RWPE2 (cell line): ENCODE measurements at regions not wholly inside any gene's neighbourhood (a gene's known extent, or its start where the extent isn't known, plus 50 kb on each side); places are given as distances from the start of the nearest gene placed in this dataset.

Experiments
- ATAC-seq: fragments of 200-7000 bp; cut with Tn5 transposase; 3 replicates; pipeline ENCODE4 v1.9.1; 2021; ENCODE audit warnings: low read depth
- DNase-seq: peaks from one replicate; pipeline ENCODE4 v3.0.0-alpha.2; 2020; ENCODE audit warnings: low spot score
- H3K27ac ChIP-seq: fragments of 450-650 bp; 2 replicates; pipeline ENCODE4 v1.5.1; 2017; ENCODE audit warnings: mild to moderate bottlenecking; ENCODE audit not compliant: poor library complexity, severe bottlenecking
- H3K27me3 ChIP-seq: fragments of 250-450 bp; sonication (Bioruptor Pico); 2 replicates; pipeline ENCODE4 v1.5.1; 2021; ENCODE audit warnings: mild to moderate bottlenecking, moderate library complexity; ENCODE audit not compliant: insufficient read depth, poor library complexity, severe bottlenecking
- H3K36me3 ChIP-seq: fragments of 250-450 bp; sonication (Bioruptor Pico); 2 replicates; pipeline ENCODE4 v1.5.1; 2020; ENCODE audit warnings: low read depth, mild to moderate bottlenecking, moderate library complexity
- H3K4me1 ChIP-seq: fragments of 250-450 bp; sonication (Bioruptor Pico); 2 replicates; pipeline ENCODE4 v1.5.1; 2021; ENCODE audit warnings: mild to moderate bottlenecking, moderate library complexity; ENCODE audit not compliant: insufficient read depth, poor library complexity, severe bottlenecking
- H3K4me3 ChIP-seq: fragments of 250-450 bp; sonication (Bioruptor Pico); 2 replicates; pipeline ENCODE4 v1.5.1; 2021; ENCODE audit warnings: mild to moderate bottlenecking, moderate library complexity; ENCODE audit not compliant: severe bottlenecking
- H3K9me3 ChIP-seq: fragments of 250-450 bp; sonication (Bioruptor Pico); 2 replicates; pipeline ENCODE4 v1.5.1; 2021; ENCODE audit warnings: mild to moderate bottlenecking, moderate library complexity; ENCODE audit not compliant: severe bottlenecking
- CTCF ChIP-seq: fragments of 450-650 bp; IDR thresholded peaks from one replicate; pipeline ENCODE4 v1.5.1; 2017; ENCODE audit warnings: mild to moderate bottlenecking, moderate library complexity; ENCODE audit not compliant: poor library complexity, severe bottlenecking

DNA sequence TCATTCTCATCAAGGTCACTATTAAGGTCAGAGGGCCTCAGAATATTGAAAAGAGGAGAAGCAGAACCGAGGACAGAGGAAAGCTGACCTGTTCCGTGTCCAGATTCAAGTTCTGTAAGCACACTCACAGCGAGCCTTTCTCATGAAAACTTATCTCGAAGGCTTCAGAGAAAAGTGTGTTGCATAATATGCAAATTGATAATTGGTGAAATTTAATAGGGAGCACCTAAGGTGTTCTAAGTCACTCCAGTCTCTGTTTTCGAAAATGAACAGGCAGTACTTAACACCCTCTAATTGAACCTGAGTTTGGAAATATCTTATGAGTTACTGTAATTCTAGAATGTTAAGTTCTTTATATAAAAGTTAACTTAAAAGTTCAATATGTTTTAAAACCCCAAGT lies 181.2 kb upstream of the PDE10A start:
- no peak for DNase-seq
- no peak for ATAC-seq
- H3K9me3 ChIP-seq: no peaks in the 10 kb centered on the region
- no peaks in the 10 kb centered on the region for H3K4me1 ChIP-seq
- H3K36me3 ChIP-seq: no peaks in the 10 kb centered on the region
- no peak overlapping the region for H3K4me3 ChIP-seq
- H3K27me3 ChIP-seq: peaks cover 32% of the 10 kb centered on the region
- H3K27ac ChIP-seq: no peak overlapping the region
- TF ChIP-seq CTCF: no peak

DNA sequence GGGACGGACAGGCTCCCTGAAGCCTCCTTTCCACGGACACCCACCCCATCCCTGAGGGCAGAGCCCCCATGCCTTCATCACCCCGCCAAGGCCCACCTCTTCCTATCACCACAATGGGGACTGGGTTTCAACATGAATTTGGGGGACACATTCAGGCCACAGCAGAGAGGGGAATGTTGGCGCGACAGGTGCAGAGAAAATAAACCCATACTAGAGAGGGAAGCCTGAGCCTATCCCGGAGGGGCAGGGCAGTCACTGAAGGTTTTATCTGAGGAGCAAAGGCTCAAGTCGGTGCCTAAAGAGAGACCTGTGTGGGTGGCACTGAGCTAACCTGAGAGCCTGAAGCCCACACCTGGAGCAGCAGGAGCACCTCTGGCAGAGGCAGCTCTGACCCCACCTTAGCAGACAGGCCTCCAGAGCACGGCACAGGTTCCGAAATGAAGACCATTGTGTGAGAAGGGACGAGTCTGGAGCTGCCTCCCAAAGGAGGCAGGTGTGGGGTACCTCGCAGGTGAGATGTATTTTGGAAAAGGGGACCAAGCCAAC lies 180.6 kb upstream of the PDE10A start:
- Histone ChIP-seq H3K4me1 (no peaks in the 10 kb centered on the region), H3K27ac (no peak overlapping the region), H3K27me3 (peaks cover 32% of the 10 kb centered on the region), H3K9me3 (no peaks in the 10 kb centered on the region), H3K36me3 (no peaks in the 10 kb centered on the region), H3K4me3 (no peak overlapping the region)
- ATAC-seq: no peak
- TF ChIP-seq CTCF: no peak
- no peak for DNase-seq

- H3K27ac ChIP-seq: no peak overlapping the region
- no peak for TF ChIP-seq CTCF
- H3K36me3 ChIP-seq: no peaks in the 10 kb centered on the region
- no peaks in the 10 kb centered on the region for H3K9me3 ChIP-seq
- H3K4me1 ChIP-seq: no peaks in the 10 kb centered on the region
- no peak for ATAC-seq
- no peak overlapping the region for H3K4me3 ChIP-seq
- H3K27me3 ChIP-seq: peaks cover 32% of the 10 kb centered on the region
- DNase-seq: no peak
Measured at GRCh38 chr6:165843121-165843520, 180.1 kb upstream of the PDE10A start.

DNA sequence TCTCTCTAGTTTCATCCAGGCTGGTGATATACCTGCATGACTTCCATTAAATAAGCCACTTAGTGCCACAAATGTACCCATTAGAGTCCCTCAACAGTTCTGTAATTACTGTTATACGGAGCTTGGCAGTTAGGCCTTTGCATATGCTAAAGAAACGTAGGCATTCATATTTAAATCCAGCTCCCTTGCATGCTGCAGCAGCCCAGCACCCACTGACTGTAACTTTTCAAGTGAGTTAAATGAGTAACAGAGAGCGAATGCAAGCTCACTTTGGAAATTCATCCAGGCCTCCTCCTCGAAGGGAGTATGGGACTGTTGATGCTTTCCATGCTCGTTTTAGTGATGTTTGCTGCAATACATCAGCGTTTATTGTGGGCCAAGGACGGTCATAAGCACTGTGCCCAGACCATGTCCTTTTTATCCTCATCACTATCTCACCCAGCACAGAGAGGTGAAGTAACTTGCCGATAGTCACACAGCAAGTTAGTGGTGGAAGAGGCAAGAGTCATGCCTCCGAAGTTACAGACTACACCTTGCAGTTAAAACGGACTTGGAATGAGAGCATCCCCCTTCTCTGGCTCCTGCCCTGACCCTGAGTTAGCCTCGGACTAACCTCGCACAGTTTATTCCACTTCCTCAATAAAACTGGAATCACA lies 179.4 kb upstream of the PDE10A start:
- DNase-seq (no peak), ATAC-seq (no peak)
- no peak overlapping the region for H3K27ac ChIP-seq
- peaks cover 27% of the 10 kb centered on the region for H3K27me3 ChIP-seq
- no peak for TF ChIP-seq CTCF
- H3K36me3 ChIP-seq: no peaks in the 10 kb centered on the region
- H3K4me3 ChIP-seq: no peak overlapping the region
- H3K9me3 ChIP-seq: no peaks in the 10 kb centered on the region
- no peaks in the 10 kb centered on the region for H3K4me1 ChIP-seq

- Histone ChIP-seq H3K4me1 (no peaks in the 10 kb centered on the region), H3K4me3 (no peak overlapping the region), H3K9me3 (no peaks in the 10 kb centered on the region), H3K36me3 (no peaks in the 10 kb centered on the region), H3K27me3 (peaks cover 15% of the 10 kb centered on the region), H3K27ac (no peak overlapping the region)
- no peak for TF ChIP-seq CTCF
- ATAC-seq (no peak), DNase-seq (no peak)
Measured at GRCh38 chr6:165841153-165841558, 178.1 kb upstream of the PDE10A start.
